Endothelial cell of umbilical vein (primary cell): ENCODE measurements at regions not wholly inside any gene's neighbourhood (a gene's known extent, or its start where the extent isn't known, plus 50 kb on each side); places are given as distances from the start of the nearest gene placed in this dataset.

Experiments
- EZH2 ChIP-seq: IDR thresholded peaks from 2 replicates; pipeline ENCODE4 v1.6.1; 2012; ENCODE audit warnings: borderline replicate concordance, low read depth, mild to moderate bottlenecking, moderate library complexity, low read length, inconsistent platforms; ENCODE audit not compliant: severe bottlenecking
- FOS ChIP-seq: IDR thresholded peaks from 2 replicates; pipeline ENCODE4 v1.6.1; 2011; ENCODE audit warnings: mild to moderate bottlenecking, low read length, moderate library complexity, borderline replicate concordance; ENCODE audit not compliant: insufficient read depth
- GATA2 ChIP-seq: IDR thresholded peaks from 2 replicates; pipeline ENCODE4 v1.7.0; 2011; ENCODE audit warnings: low read depth, mild to moderate bottlenecking, moderate library complexity, mixed read lengths, low read length; ENCODE audit not compliant: insufficient read length, insufficient read depth
- POLR2A ChIP-seq: IDR thresholded peaks from 2 replicates; pipeline ENCODE4 v1.6.1; 2012; ENCODE audit warnings: low read depth, mild to moderate bottlenecking, control low read depth, low read length
- POLR2AphosphoS5 ChIP-seq: IDR thresholded peaks from 2 replicates; pipeline ENCODE4 v1.6.1; 2012; ENCODE audit warnings: low read depth, mild to moderate bottlenecking, control low read depth, low read length, moderate library complexity; ENCODE audit not compliant: insufficient read depth
- TF ChIP-seq, protein P1 (sequence below), 2 donors: IDR thresholded peaks; 1 replicate in 1 of 2; 2 replicates in 1 of 2; pipeline ENCODE4 v1.5.1; 2011; ENCODE audit warnings: low read length in 2 of 2, mild to moderate bottlenecking in 2 of 2, moderate library complexity in 2 of 2, control low read depth in 1 of 2, inconsistent platforms in 1 of 2, low read depth in 1 of 2; ENCODE audit not compliant: insufficient read depth in 1 of 2; ENCODE audit errors: extremely low read depth in 1 of 2
- TF ChIP-seq, protein P2 (sequence below): IDR thresholded peaks from 2 replicates; pipeline ENCODE4 v1.6.1; 2011; ENCODE audit not compliant: insufficient read depth, insufficient read length

DNA sequence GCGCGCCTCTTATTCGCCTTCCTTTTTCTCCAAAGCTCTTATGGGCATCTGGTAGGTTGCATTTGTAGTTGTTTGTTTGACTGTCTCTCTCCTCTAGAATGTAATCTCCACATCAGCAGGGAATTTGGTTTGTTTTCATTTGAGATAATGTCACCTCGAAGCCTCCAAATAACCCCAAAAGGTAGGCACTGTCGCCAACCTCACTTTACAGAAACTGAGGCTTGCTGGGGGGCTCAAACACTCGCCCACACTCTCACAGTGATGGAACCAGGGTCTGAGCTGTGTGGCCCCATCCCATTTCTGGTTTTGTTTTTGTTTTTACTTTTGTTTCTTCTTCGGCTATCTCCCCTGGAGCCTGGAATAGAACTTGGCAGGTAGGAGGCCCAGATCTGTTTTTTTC is 172.2 kb upstream of the MYCN start:
- TF ChIP-seq, protein P1, sequence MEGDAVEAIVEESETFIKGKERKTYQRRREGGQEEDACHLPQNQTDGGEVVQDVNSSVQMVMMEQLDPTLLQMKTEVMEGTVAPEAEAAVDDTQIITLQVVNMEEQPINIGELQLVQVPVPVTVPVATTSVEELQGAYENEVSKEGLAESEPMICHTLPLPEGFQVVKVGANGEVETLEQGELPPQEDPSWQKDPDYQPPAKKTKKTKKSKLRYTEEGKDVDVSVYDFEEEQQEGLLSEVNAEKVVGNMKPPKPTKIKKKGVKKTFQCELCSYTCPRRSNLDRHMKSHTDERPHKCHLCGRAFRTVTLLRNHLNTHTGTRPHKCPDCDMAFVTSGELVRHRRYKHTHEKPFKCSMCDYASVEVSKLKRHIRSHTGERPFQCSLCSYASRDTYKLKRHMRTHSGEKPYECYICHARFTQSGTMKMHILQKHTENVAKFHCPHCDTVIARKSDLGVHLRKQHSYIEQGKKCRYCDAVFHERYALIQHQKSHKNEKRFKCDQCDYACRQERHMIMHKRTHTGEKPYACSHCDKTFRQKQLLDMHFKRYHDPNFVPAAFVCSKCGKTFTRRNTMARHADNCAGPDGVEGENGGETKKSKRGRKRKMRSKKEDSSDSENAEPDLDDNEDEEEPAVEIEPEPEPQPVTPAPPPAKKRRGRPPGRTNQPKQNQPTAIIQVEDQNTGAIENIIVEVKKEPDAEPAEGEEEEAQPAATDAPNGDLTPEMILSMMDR (IDR thresholded peaks at IDR 0.05; ENCODE audit: extremely low read depth in 1 of 2, insufficient read depth in 1 of 2, low read depth in 1 of 2, low read length in 2 of 2) = no peak
- TF ChIP-seq GATA2 = no peak
- TF ChIP-seq, protein P2, sequence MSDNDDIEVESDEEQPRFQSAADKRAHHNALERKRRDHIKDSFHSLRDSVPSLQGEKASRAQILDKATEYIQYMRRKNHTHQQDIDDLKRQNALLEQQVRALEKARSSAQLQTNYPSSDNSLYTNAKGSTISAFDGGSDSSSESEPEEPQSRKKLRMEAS = no peak
- no peak for TF ChIP-seq POLR2A
- no peak for TF ChIP-seq EZH2
- TF ChIP-seq POLR2AphosphoS5 = no peak
- TF ChIP-seq FOS = no peak
